GM13976 (cell line): ENCODE measurements at regions not wholly inside any gene's neighbourhood (a gene's known extent, or its start where the extent isn't known, plus 50 kb on each side); places are given as distances from the start of the nearest gene placed in this dataset.

Experiments used
- DNase-seq: peaks from one replicate; pipeline ENCODE4 v3.0.0; 2012; ENCODE audit warnings: low spot score
- CTCF ChIP-seq: IDR thresholded peaks from 2 replicates; pipeline ENCODE4 v1.5.1; 2012; ENCODE audit warnings: borderline replicate concordance, mild to moderate bottlenecking; ENCODE audit not compliant: insufficient read depth; ENCODE audit errors: extremely low read depth, missing control alignments, control extremely low read depth
- in situ Hi-C: fragments of 300-500 bp; cut with MboI; formaldehyde crosslinking; loops from one replicate; pipeline ENCODE4 v1.12.0; 2022; ENCODE audit warnings: low sequenced_read_pairs, mixed read lengths, inconsistent platforms; ENCODE audit not compliant: unreplicated experiment

GRCh38 chr2:37846207-37846606, 78.9 kb upstream of the RMDN2 start:
- DNase-seq: no peak
- TF ChIP-seq CTCF: no peak
- in situ Hi-C loops: no loop called here

GRCh38 chr2:37847792-37848191, 77.3 kb upstream of the RMDN2 start:
- TF ChIP-seq CTCF: no peak
- DNase-seq: no peak
- in situ Hi-C loops: no loop called here

- TF ChIP-seq CTCF: no peak
- in situ Hi-C loops: no loop called here
Observed at GRCh38 chr2:37848451-37848850, 76.6 kb upstream of the RMDN2 start.

DNA sequence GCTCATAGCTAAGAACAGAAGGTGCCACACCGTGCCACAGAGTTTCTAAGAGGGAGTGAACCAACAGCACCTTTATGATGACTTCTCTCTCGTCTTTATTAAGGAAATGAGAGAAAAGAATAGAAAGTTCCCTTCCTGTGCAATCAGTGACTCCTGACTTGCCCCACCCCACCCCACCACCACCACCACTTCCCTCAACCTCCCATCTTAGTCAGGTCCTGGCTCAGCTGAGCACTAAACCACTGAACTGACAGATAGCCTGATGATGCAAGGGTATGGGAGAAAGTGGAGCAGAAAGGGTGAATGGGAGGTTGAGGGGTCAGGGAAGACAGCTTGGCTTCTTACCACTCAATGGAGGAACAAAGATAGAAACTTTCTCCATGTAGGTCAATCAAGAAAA, 75.2 kb upstream of the RMDN2 start:
- no peak for TF ChIP-seq CTCF
- in situ Hi-C loops: no loop called here
- DNase-seq: no peak

More at GRCh38 chr2:37848451-37848850, 76.6 kb upstream of the RMDN2 start:
- DNase-seq: no peak

DNA sequence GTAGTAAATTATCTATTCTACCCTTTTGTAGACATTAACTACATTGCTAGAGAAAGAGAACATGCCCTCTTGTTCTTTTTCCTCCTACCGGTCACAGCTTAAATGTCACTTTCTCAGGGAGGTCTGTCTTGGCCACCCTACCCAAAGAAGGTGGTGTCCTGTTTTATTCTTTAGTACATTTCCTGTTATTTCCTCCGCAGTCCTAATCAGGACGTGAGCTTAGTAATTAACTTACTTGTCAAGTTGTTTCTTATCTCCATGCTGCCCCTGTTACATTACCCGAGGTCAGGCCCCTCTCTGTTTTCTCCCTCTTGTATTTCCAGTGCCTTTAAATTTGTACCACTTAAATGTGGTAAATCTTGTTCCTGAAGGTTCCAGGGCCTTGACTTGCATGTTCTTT, 73.7 kb upstream of the RMDN2 start:
- DNase-seq: peak; percentile 12
- in situ Hi-C loops: no loop called here
- no peak for TF ChIP-seq CTCF

GRCh38 chr2:37851828-37852584, 73.1 kb upstream of the RMDN2 start:
- in situ Hi-C loops: no loop called here
- DNase-seq: peak; percentile 72
- no peak for TF ChIP-seq CTCF
